AG09319 (cell line): ENCODE measurements at regions not wholly inside any gene's neighbourhood (a gene's known extent, or its start where the extent isn't known, plus 50 kb on each side); places are given as distances from the start of the nearest gene placed in this dataset.

ENCODE experiments used
- DNase-seq: peaks from one replicate; pipeline ENCODE4 v3.0.0-alpha.2; 2010; ENCODE audit warnings: low read depth; ENCODE audit errors: extremely low read depth
- TF ChIP-seq, protein P1 (sequence below): IDR thresholded peaks from 2 replicates; pipeline ENCODE4 v1.5.1; 2011; ENCODE audit warnings: low read depth, mild to moderate bottlenecking, inconsistent platforms, low read length, moderate library complexity

- TF ChIP-seq, protein P1, sequence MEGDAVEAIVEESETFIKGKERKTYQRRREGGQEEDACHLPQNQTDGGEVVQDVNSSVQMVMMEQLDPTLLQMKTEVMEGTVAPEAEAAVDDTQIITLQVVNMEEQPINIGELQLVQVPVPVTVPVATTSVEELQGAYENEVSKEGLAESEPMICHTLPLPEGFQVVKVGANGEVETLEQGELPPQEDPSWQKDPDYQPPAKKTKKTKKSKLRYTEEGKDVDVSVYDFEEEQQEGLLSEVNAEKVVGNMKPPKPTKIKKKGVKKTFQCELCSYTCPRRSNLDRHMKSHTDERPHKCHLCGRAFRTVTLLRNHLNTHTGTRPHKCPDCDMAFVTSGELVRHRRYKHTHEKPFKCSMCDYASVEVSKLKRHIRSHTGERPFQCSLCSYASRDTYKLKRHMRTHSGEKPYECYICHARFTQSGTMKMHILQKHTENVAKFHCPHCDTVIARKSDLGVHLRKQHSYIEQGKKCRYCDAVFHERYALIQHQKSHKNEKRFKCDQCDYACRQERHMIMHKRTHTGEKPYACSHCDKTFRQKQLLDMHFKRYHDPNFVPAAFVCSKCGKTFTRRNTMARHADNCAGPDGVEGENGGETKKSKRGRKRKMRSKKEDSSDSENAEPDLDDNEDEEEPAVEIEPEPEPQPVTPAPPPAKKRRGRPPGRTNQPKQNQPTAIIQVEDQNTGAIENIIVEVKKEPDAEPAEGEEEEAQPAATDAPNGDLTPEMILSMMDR = no peak
- DNase-seq = no peak
Measured at GRCh38 chr17:71170070-71170469, 950.8 kb upstream of the SOX9 start.

- DNase-seq = no peak
- TF ChIP-seq, protein P1 = no peak
Measured at GRCh38 chr17:71171270-71171669, 949.5 kb upstream of the SOX9 start.

DNA sequence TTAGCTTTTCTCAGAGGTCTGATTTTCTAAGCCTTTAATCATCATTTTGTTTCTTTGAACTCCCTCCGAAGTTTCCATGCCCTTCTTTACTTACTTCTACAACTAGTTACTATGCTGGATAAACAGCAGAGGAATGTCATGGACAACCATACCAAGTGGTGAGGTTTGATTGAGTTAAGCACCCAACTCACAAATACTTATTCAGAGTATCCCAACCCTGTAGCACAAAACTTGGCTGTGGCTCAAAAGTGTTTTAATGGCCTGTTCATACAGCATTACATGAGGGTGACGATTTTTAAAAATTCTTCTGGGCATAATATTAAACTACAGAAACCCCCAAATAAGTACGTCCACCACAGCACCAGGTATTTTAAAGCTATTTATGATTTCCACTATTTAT, 946.8 kb upstream of the SOX9 start:
- no peak for DNase-seq

DNA sequence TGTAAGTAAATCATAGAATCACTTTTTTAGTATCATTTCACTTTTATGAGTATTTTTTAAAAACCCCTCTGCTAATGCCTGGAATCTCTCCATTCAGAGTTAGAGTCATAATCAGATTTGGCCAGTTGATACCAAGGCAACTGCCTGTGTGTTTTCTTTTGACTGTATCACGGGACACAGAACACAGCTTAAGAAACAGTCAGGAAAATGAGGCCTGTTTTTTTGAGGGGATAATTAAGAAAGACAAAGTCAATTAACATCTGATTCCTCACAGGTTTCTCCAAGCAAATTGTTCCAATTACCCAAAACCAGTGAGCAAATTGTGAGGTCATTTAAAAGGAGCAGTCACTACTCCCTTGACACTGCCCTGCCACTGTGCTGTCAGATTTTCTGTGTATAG, 944.5 kb upstream of the SOX9 start:
- TF ChIP-seq, protein P1 = no peak
- DNase-seq = no peak

More for the DNA sequence above, 946.8 kb upstream of the SOX9 start:
- TF ChIP-seq, protein P1 = no peak

DNA sequence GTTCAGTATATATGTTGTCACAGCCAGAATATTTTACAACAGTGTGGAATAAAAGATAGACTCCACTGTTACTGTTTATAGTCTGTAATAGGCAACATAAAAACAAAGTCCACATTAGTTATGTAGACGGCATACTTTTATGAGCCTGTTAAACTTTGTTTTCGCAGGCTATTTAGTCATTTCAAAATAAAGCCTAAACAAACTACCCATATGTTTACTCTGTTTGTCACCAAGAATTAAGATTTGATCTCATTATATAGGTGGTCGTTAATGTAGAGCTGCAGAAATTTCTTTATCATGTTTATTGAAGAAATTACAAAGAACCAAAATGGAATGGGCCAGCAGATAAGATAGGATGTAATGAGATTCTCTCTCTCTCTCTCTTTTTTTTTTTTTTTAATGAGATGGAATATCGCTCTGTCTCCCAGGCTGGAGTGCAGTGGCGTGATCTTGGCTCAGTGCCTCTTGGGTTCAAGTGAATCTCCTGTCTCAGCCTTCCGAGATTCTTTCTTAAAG, 943.8 kb upstream of the SOX9 start:
- TF ChIP-seq, protein P1 = no peak
- no peak for DNase-seq

DNA sequence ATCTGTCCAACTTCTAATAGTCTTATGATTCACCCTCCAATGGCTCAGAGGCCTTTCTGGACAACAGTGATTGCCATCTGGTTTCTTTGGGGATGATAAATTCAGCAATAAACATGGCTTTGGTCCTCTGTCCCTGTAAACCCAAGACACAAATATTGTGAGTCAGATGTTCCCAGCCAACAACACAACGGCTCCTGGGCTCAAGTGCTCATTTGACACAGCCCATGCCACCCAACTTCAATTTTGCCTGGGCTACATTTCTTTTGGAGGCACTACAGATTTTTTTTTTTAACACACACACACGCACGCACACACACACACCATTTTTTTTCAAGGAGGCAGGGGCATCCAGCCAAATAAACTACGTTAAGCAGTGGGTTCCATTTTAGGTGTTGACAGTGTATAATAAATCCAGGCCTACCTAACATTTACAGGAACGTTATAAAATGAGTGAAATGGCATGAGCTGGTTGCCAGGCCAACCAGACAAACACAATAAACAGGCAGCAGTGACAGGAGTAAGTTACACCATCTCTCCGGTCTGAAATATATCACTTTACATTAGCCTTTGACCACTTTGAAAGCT, 939.9 kb upstream of the SOX9 start:
- DNase-seq = no peak
- TF ChIP-seq, protein P1 = no peak

GRCh38 chr17:71183066-71183660, 937.7 kb upstream of the SOX9 start:
- TF ChIP-seq, protein P1 = no peak
- no peak for DNase-seq
